Activated naive CD8-positive, alpha-beta T cell treated with anti-CD3 and anti-CD28 coated beads for 36 hours (primary cell): ENCODE measurements at regions not wholly inside any gene's neighbourhood (a gene's known extent, or its start where the extent isn't known, plus 50 kb on each side); places are given as distances from the start of the nearest gene placed in this dataset.

Source experiments
- DNase-seq: peaks from one replicate; pipeline ENCODE4 v3.0.0; 2021
- H3K27ac Mint-ChIP-seq: one replicate; pipeline ENCODE4 v1.8.0; 2022; ENCODE audit warnings: mild to moderate bottlenecking, moderate library complexity, mixed read lengths
- H3K27me3 Mint-ChIP-seq: one replicate; pipeline ENCODE4 v1.8.0; 2022; ENCODE audit warnings: mild to moderate bottlenecking, mixed read lengths
- H3K36me3 Mint-ChIP-seq: one replicate; pipeline ENCODE4 v1.8.0; 2021; ENCODE audit warnings: mild to moderate bottlenecking, mixed read lengths
- H3K4me1 Mint-ChIP-seq: one replicate; pipeline ENCODE4 v1.8.0; 2021; ENCODE audit warnings: mixed read lengths
- H3K4me3 Mint-ChIP-seq: one replicate; pipeline ENCODE4 v1.8.0; 2022; ENCODE audit warnings: mild to moderate bottlenecking, moderate library complexity, mixed read lengths
- H3K9me3 Mint-ChIP-seq: one replicate; pipeline ENCODE4 v1.8.0; 2022; ENCODE audit warnings: mixed read lengths

DNA sequence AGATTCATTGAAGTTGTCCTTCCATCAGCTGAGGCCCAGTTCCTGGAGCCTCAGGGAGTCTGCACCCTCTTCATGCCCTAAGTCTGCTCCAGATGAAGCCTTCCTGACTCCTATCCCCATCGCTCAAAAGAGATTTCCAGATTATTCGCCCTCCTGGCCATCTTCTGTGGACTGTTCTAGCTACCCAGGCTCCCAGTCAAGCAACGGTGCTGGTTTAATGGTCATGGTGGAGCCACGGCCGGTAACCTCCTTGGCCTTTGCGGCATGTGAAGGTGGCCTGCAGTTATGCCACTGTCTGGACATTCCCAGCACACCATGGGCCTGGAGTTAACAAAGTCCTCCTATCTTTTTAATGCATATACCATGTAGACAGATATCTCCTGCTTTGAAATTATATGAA lies 140.1 kb upstream of the ASB18 start:
- DNase-seq, result no peak
- Mint-ChIP-seq H3K9me3 (no peaks in the 10 kb centered on the region), H3K4me1 (no peaks in the 10 kb centered on the region), H3K27me3 (peaks cover 4% of the 10 kb centered on the region), H3K4me3 (no peak overlapping the region), H3K27ac (no peak overlapping the region), H3K36me3 (no peaks in the 10 kb centered on the region)

DNA sequence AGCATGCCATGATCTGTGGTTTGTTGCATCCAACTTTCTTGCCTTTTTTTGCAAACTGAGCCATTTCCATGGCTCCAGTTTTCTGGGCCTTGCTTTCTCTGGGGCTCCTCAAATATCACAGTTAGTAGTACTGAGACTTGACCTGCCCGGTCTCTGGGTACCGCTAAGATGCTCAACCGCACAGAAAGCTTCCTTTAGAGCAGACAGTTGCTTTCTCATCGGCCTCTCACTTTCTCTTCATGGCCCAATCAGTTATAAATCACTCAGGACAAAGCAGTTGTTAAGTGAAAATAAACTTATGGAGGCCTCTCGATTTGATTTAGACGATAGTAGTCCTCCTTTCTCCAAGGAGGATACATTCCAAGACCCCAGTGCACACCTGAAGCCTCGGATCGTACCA lies 141.2 kb upstream of the ASB18 start:
- peaks cover 3% of the 10 kb centered on the region for H3K36me3 Mint-ChIP-seq
- no peak for DNase-seq
- H3K9me3 Mint-ChIP-seq, result peaks cover 2% of the 10 kb centered on the region
- no peak overlapping the region for H3K4me3 Mint-ChIP-seq
- no peaks in the 10 kb centered on the region for H3K4me1 Mint-ChIP-seq
- peaks cover 4% of the 10 kb centered on the region for H3K27me3 Mint-ChIP-seq
- no peak overlapping the region for H3K27ac Mint-ChIP-seq

DNA sequence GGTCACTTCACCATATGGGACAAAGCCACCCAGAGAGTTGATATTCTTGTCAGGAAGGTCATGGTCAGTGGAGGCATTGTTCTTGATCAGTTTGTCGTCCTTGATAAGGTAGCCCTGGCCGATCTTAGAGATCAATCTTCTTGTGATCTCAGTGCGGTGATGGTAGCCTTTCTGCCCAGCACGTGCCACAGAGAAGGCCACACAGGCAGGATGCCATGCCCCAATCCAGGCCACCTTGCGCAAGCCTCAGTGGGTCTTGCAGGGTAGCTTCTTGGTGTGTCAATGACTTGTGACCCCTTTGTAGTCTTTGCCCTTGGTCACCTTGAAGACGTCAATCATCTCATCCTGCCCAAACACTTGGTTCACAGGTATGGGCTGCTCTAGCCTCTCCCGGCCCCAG lies 143.9 kb upstream of the ASB18 start:
- peaks cover 7% of the 10 kb centered on the region for H3K36me3 Mint-ChIP-seq
- H3K27ac Mint-ChIP-seq, result no peak overlapping the region
- peaks cover under 1% of the 10 kb centered on the region for H3K27me3 Mint-ChIP-seq
- no peak overlapping the region for H3K4me3 Mint-ChIP-seq
- no peak for DNase-seq
- H3K4me1 Mint-ChIP-seq, result no peaks in the 10 kb centered on the region
- peaks cover 4% of the 10 kb centered on the region for H3K9me3 Mint-ChIP-seq

DNA sequence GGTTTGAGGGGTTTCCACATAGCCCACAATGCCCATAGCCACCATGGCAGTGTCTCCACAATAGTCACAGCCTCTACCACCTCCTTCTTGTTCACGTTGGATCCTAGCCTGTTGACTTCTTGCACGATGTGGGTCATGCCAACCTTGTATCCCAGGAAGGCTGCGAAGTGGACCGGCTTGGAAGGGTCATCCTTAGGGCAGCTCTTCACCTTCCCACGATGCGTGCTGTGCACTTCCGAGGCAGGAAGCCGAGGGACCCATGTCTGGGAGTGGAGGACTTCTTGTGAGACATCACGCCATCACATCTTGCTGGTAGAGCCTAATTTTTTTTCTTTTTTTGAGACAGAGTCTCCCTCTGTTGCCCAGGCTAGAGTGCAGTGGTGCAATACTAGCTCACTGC lies 144.6 kb upstream of the ASB18 start:
- Mint-ChIP-seq H3K27me3 (no peaks in the 10 kb centered on the region), H3K27ac (no peak overlapping the region), H3K9me3 (peaks cover 4% of the 10 kb centered on the region), H3K36me3 (peaks cover 7% of the 10 kb centered on the region), H3K4me1 (no peaks in the 10 kb centered on the region), H3K4me3 (no peak overlapping the region)
- DNase-seq, result no peak

DNA sequence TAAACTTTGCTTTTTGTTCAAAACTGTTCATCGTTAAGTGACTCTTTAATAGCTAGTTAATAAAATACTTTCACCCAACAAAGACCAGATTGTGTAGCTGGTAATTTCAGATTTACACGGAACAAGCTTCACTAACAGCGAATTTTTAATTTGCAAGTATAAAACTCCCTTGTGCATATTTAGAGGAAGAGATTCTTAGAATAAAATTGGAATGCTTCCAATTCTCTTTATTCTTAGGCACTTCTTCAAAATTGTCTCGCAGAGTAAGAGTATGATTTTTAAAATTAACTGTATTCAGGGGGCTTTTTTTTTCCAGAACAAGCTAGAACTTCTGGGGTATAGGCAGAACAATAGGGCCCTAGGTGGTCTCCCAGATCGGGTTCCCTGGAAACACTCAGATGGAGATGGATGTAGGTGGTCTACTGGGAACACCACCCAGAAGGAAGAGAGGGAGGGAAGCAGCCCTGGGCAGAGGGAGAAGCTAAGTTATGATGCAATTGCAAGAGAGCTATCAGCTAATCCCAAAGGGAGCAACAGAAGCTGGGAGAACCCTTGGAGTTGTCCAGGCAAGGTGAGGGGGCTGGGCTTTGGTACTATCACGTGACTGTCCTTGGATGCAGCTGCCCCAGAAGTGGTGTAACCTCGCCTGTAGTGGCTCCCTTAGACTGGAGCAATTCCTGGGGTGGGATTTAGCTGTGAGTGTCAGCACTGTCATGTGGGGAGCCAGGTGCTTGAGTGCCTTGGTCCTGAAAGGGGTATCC lies 151.7 kb upstream of the ASB18 start:
- peaks cover 2% of the 10 kb centered on the region for H3K9me3 Mint-ChIP-seq
- H3K27me3 Mint-ChIP-seq, result no peaks in the 10 kb centered on the region
- H3K4me3 Mint-ChIP-seq, result no peak overlapping the region
- H3K27ac Mint-ChIP-seq, result no peak overlapping the region
- H3K36me3 Mint-ChIP-seq, result peaks cover 7% of the 10 kb centered on the region
- DNase-seq, result no peak
- H3K4me1 Mint-ChIP-seq, result no peaks in the 10 kb centered on the region

DNA sequence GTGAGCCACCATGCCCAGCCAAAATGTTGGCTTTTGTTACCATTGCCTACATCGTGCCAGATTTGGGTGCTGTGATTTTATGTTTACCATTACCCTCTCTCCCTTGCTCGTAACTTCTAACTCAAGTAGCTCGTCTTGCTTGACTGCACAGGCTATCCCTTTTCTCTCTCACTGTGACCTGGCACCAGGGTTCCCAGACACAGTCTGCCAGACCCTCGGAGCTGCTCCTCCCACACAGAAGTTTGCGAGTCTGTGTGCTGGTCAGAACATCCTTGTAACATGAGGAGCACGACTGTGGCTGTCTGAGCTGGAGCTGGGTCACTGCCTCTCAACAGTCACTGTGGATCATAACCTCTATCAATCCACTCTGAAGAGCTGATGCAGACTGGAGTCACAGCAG lies 152.5 kb upstream of the ACKR3 start:
- Mint-ChIP-seq H3K36me3 (peaks cover 7% of the 10 kb centered on the region), H3K4me3 (no peak overlapping the region), H3K27me3 (no peaks in the 10 kb centered on the region), H3K4me1 (no peaks in the 10 kb centered on the region), H3K27ac (no peak overlapping the region), H3K9me3 (peaks cover 2% of the 10 kb centered on the region)
- no peak for DNase-seq

DNA sequence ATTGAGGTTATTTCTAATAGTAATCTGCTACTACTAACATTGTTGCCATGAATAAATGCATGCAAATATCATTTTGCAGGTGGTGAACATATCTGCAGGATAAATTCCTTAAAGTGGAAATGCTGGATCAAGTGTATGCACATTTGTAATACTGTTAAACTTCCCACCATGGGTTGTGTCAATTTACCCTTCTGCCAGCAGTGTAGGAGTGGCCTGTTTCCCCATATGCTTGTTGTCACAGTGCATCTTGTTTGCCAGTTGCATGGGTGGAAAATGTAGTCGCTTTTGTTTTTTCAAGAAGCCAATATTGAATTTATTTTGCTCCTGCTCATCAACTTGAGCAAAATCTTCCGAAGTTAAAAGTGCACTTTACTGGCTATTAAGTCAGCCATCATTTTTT lies 139.0 kb upstream of the ACKR3 start:
- no peak for DNase-seq
- Mint-ChIP-seq H3K4me1 (no peaks in the 10 kb centered on the region), H3K27ac (no peak overlapping the region), H3K27me3 (peaks cover 15% of the 10 kb centered on the region), H3K9me3 (peaks cover 5% of the 10 kb centered on the region), H3K4me3 (no peak overlapping the region), H3K36me3 (no peaks in the 10 kb centered on the region)

DNA sequence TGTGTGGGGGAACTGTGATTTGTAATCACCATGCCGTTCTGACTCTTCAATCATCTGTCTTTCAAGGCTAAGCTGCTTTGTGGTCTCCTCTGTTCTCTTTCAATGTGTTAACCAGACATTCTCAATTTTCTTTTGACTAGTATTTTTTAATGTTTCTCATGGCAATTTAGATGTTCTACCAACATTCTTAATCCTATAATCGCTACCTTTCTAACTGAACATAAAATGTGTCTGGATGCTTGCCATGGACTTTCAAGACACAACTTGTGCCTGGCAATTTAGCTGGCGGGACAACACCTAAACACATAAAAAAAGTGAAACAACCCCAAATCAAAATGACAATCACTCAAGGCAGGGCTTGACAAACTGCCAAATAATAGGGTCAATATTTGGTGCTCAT lies 135.0 kb upstream of the ACKR3 start:
- H3K27me3 Mint-ChIP-seq, result no peaks in the 10 kb centered on the region
- H3K27ac Mint-ChIP-seq, result no peak overlapping the region
- no peaks in the 10 kb centered on the region for H3K36me3 Mint-ChIP-seq
- H3K4me1 Mint-ChIP-seq, result peaks cover 1% of the 10 kb centered on the region
- H3K4me3 Mint-ChIP-seq, result no peak overlapping the region
- H3K9me3 Mint-ChIP-seq, result peaks cover 1% of the 10 kb centered on the region
- DNase-seq, result no peak

DNA sequence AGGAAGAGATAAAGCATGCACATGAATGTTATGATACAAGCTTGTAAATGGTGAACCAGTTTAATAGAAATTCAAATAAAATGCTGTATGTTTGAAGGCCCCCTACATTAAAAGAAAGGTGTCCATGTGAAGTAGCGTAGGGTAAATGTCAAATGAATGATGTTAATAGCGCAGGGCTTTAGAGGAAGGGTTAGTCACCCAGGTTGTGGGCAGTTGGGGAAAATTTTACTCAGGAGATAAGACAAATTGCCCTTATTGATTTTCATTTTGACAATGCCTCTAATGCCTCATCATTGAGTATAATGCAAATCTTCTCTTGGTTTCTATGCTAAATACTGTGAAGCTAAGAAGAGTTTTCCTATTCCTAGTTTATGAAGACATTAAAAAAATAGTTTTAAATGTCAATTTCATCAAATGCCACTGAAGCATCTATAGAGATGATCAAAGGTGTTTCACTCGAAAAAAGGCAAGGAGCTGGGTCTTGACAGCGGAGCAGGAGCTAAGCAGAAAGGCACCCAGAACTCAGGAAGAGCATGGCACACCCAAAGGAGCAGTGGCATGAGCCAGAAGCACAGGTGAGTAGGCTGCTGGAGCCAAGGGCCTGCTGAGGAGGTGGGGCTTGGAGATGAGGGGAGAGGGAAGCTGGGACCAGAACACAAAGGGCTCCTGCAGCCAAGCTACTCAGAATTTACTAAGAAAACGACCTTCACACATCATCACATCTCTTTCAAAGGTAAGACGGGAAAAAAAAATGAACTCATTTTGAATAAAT lies 129.3 kb upstream of the ACKR3 start:
- peaks cover 2% of the 10 kb centered on the region for H3K36me3 Mint-ChIP-seq

DNA sequence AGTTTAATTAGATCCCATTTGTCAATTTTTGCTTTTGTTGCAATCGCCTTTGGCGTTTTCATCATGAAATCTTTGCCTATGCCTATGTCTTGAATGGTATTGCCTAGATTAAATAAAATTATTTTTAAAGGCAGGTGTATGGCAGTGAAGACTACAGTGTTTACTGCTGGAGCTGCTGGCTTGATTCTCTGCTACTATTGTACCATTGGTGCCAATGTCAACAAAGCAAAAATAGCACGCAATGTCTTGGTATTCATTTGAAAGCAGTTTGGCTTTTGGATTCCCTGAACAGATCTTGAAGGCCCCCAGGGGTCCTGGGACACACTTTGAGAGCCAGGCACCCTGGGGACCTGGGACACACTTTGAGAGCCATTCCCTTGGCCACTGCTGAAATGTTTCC lies 125.4 kb upstream of the ACKR3 start:
- H3K36me3 Mint-ChIP-seq, result peaks cover 4% of the 10 kb centered on the region
- no peak overlapping the region for H3K27ac Mint-ChIP-seq
- no peak overlapping the region for H3K4me3 Mint-ChIP-seq
- peaks cover 10% of the 10 kb centered on the region for H3K4me1 Mint-ChIP-seq
- DNase-seq, result no peak
- no peaks in the 10 kb centered on the region for H3K27me3 Mint-ChIP-seq
- peaks cover 4% of the 10 kb centered on the region for H3K9me3 Mint-ChIP-seq

More for the DNA sequence above, 129.3 kb upstream of the ACKR3 start:
- Mint-ChIP-seq H3K9me3 (peaks cover 4% of the 10 kb centered on the region), H3K27ac (peak overlapping the region; percentile 76), H3K4me3 (peak overlapping the region; percentile 22), H3K4me1 (peaks cover 10% of the 10 kb centered on the region), H3K27me3 (no peaks in the 10 kb centered on the region)
- peak; percentile 8 for DNase-seq

DNA sequence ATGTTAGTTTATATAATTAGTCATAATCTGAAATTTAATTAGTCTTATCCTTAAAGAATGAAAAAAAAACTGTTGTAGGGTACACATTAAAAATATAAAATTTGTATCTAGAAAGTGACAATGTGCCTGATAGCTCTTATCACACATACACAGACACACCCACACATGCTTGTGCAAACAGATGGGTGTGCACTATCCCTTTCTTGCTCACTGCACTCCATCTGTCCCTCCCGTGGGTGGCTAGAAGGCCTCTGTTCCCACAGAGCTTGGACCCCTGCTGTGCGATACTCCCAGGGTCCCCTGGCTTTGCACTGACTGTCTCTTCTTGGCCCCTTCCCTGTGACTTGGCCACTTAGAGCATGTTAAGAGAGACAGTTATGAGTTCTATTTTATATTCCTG lies 123.9 kb upstream of the ACKR3 start:
- Mint-ChIP-seq H3K4me1 (peaks cover 2% of the 10 kb centered on the region), H3K9me3 (peaks cover 3% of the 10 kb centered on the region), H3K4me3 (no peak overlapping the region), H3K27me3 (no peaks in the 10 kb centered on the region), H3K36me3 (peaks cover 2% of the 10 kb centered on the region), H3K27ac (no peak overlapping the region)
- DNase-seq, result no peak

DNA sequence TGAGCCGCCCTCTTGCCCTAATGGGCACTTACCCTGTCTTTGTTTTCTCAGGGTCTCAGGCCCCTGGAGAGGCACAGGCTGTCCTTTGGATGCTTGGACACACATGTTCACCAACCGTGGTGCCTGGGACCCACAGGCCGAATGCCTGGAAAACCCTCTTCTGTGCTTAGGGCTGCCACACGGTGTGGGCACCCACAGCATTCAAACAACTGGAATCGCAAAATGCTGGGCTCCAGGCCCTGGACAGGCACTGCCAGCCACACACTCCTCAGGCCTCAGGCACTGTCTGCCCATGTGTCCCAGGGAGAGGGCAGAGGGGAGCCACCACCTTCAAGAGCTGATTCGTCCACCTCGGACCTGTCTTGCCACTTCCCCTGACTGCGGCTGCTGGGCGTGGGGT lies 123.1 kb upstream of the ACKR3 start:
- H3K4me1 Mint-ChIP-seq, result no peaks in the 10 kb centered on the region
- peaks cover 2% of the 10 kb centered on the region for H3K36me3 Mint-ChIP-seq
- no peaks in the 10 kb centered on the region for H3K27me3 Mint-ChIP-seq
- peaks cover 3% of the 10 kb centered on the region for H3K9me3 Mint-ChIP-seq
- H3K4me3 Mint-ChIP-seq, result no peak overlapping the region
- DNase-seq, result no peak
- H3K27ac Mint-ChIP-seq, result no peak overlapping the region

DNA sequence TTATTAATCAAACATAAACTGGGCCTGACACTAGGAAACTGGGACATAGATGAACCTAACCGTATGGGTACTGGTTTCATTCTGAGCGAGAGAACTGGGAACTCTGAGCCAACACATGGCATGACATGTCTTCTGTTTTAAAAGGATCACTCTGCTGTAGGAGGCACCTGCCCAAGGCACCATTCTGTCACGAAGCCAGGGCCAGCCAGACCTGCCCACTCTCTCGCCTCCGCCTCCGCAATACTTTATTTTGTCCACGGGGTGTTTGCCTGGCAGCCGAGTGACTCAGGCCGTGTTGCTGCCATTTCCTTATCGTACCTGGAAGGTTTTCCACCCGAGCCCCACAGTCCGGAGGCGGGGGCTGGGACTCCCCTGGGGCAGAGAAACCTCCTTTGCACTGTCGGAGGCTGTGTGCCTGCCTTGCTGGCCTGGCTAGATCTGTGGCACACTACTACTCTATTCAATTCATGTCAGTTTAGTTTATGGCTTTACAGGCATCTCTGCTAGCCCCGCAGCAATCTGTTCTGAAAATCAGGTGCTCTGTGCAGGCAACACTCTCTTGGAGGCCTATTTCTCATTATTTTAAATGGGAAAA lies 120.4 kb upstream of the ACKR3 start:
- no peak for DNase-seq
- Mint-ChIP-seq H3K27me3 (no peaks in the 10 kb centered on the region), H3K9me3 (no peaks in the 10 kb centered on the region), H3K4me1 (no peaks in the 10 kb centered on the region), H3K4me3 (no peak overlapping the region), H3K27ac (no peak overlapping the region), H3K36me3 (peaks cover 2% of the 10 kb centered on the region)

DNA sequence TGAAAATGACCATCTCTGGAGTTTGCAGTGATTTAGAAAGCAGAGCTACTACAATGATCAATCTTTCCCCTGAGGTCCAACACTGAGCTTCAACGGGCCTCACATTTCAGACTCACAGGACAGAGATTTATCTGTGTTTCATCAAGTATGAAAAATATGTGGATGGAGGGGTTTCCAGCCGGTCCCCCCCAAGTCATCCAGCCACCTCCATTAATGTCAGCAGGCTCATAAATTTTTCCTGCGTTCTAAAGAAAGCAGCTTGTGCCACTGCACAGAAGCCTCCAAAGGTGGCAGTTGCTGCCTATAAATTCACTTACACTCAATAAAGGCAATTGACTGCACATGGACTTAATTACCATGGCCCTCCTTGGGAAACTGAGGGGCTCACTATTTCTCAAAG lies 117.4 kb upstream of the ACKR3 start:
- DNase-seq, result no peak
- Mint-ChIP-seq H3K4me3 (no peak overlapping the region), H3K36me3 (no peaks in the 10 kb centered on the region), H3K27ac (no peak overlapping the region), H3K4me1 (no peaks in the 10 kb centered on the region), H3K9me3 (no peaks in the 10 kb centered on the region), H3K27me3 (no peaks in the 10 kb centered on the region)

DNA sequence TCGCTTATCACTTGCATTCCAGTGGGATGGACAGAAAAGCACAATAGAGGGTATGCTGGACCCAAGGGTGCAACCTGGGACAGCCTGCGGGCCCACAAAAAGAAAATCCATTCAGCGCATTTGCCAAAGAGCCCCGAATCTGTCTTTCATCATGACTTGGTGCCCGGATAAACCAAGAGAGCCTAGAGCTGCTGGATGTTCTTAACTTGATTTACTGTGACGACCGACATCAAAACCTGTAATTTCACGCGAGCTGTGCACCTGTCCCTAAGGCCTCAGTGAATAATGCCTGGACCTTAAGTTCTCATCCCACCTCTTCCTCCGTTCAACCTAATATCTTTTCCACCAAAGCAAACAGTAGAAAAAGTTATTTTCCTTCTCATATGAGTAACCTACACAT lies 115.5 kb upstream of the ACKR3 start:
- Mint-ChIP-seq H3K4me1 (no peaks in the 10 kb centered on the region), H3K27me3 (no peaks in the 10 kb centered on the region), H3K36me3 (peaks cover 3% of the 10 kb centered on the region), H3K9me3 (peaks cover 1% of the 10 kb centered on the region), H3K27ac (no peak overlapping the region), H3K4me3 (no peak overlapping the region)
- DNase-seq, result no peak
